HepG2 (cell line): ENCODE measurements at regions not wholly inside any gene's neighbourhood (a gene's known extent, or its start where the extent isn't known, plus 50 kb on each side); places are given as distances from the start of the nearest gene placed in this dataset.

Experiments
- ATAC-seq: fragments of 200-7000 bp; cut with Tn5 transposase; 3 replicates; pipeline ENCODE4 v1.9.1; 2020; ENCODE audit warnings: mild to moderate bottlenecking, moderate library complexity
- BruUV-seq: library from RNA; stranded (reverse); fragments of 400-500 nt; replicated peaks from 2 replicates; lab custom pipeline; 2021; lab: Mats Ljungman, UMichigan
- CTCF ChIA-PET: fragments of 300-600 bp; formaldehyde crosslinking; extraction: SDS; loops from one replicate; lab custom pipeline; 2021; ENCODE audit warnings: low total read pairs, inconsistent platforms, low intra/inter-chr PET ratio; lab: Yijun Ruan, JAX
- POLR2A ChIA-PET: fragments of 350-600 bp; sonication (Branson Sonifier 250); formaldehyde crosslinking; loops from one replicate; lab custom pipeline; 2020; ENCODE audit warnings: antibody characterized with exemption, inconsistent platforms; lab: Yijun Ruan, JAX
- DNase-seq: peaks from one replicate; pipeline ENCODE4 v3.0.0-alpha.2; 2015; ENCODE audit warnings: low spot score
- FAIRE-seq: peaks from 3 replicates; lab custom pipeline; 2011; peaks lifted over from hg19 to GRCh38; lab: Jason Lieb, UNC
- H2AFZ ChIP-seq: one replicate; pipeline ENCODE4 v1.6.1; 2011; ENCODE audit warnings: low read length, inconsistent platforms
- H3K27ac ChIP-seq: fragments of 300-600 bp; 3 replicates; pipeline ENCODE4 v1.8.0; 2011; ENCODE audit warnings: mixed run types, mild to moderate bottlenecking, mixed read lengths, low read length, inconsistent platforms; ENCODE audit not compliant: insufficient read depth; ENCODE audit errors: extremely low read length
- H3K27me3 ChIP-seq, 2 experiments: fragments of 200-600 bp in 1 of 2; 2 replicates in 1 of 2; 3 replicates in 1 of 2; pipeline versions ENCODE4 v1.6.0 to v1.8.0; 2011; ENCODE audit warnings: low read length in 2 of 2, mild to moderate bottlenecking in 2 of 2, moderate library complexity in 2 of 2, inconsistent platforms in 1 of 2; ENCODE audit not compliant: insufficient read depth in 2 of 2, control insufficient read depth in 1 of 2
- H3K36me3 ChIP-seq, 2 experiments: fragments of 200-600 bp in 1 of 2; replicated peaks in 1 of 2; 2 replicates in 1 of 2; 3 replicates in 1 of 2; pipeline versions ENCODE4 v1.5.1 to v1.8.0; 2011; ENCODE audit warnings: low read length in 2 of 2, inconsistent platforms in 1 of 2; ENCODE audit not compliant: insufficient read depth in 2 of 2, control insufficient read depth in 1 of 2
- H3K4me1 ChIP-seq: 2 replicates; pipeline ENCODE4 v1.5.1; 2012; ENCODE audit warnings: low read length, inconsistent platforms; ENCODE audit not compliant: insufficient read depth
- H3K4me2 ChIP-seq: 2 replicates; pipeline ENCODE4 v1.6.0; 2011; ENCODE audit warnings: low read depth, low read length, inconsistent platforms
- H3K4me3 ChIP-seq, 3 experiments: fragments of 200-600 bp in 1 of 3; sonication (generic), shearing (Covaris generic) in 1 of 3; replicated peaks in 1 of 3; 2 replicates each; pipeline ENCODE4 v1.5.1; 2011 to 2016; ENCODE audit warnings: low read length in 3 of 3, inconsistent platforms in 2 of 3, low read depth in 2 of 3, mild to moderate bottlenecking in 2 of 3, control low read depth in 1 of 3, mixed read lengths in 1 of 3; ENCODE audit not compliant: insufficient read depth in 1 of 3
- H3K79me2 ChIP-seq: one replicate; pipeline ENCODE4 v1.6.1; 2011; ENCODE audit warnings: low read length, inconsistent platforms; ENCODE audit not compliant: insufficient read depth
- H3K9ac ChIP-seq: 2 replicates; pipeline ENCODE4 v1.6.0; 2011; ENCODE audit warnings: mild to moderate bottlenecking, low read depth, low read length, inconsistent platforms; ENCODE audit not compliant: insufficient read depth
- H3K9me3 ChIP-seq: 2 replicates; pipeline ENCODE4 v1.5.1; 2012; ENCODE audit warnings: mild to moderate bottlenecking, low read length
- H4K20me1 ChIP-seq: 2 replicates; pipeline ENCODE4 v1.6.0; 2011; ENCODE audit warnings: inconsistent platforms, mild to moderate bottlenecking, low read length, moderate library complexity; ENCODE audit not compliant: insufficient read depth
- MTF2 ChIP-seq: sonication (generic); formaldehyde crosslinking; IDR thresholded peaks from 2 replicates; pipeline ENCODE4 v1.5.0; 2020; ENCODE audit warnings: missing genetic modification reagents, borderline replicate concordance
- ZBTB21 ChIP-seq: sonication (generic); formaldehyde crosslinking; IDR thresholded peaks from 2 replicates; pipeline ENCODE4 v1.4.0; 2020; ENCODE audit warnings: missing genetic modification reagents
- ZNF33A ChIP-seq: sonication (generic); formaldehyde crosslinking; IDR thresholded peaks from 2 replicates; pipeline ENCODE4 v1.5.1; 2020; ENCODE audit warnings: missing genetic modification reagents, mild to moderate bottlenecking, moderate library complexity, borderline replicate concordance
- ZNF598 ChIP-seq: sonication (generic); formaldehyde crosslinking; IDR thresholded peaks from 2 replicates; pipeline ENCODE4 v1.5.1; 2020; ENCODE audit warnings: mild to moderate bottlenecking, missing genetic modification reagents, borderline replicate concordance
- ZNF709 ChIP-seq: sonication (generic); formaldehyde crosslinking; IDR thresholded peaks from 2 replicates; pipeline ENCODE4 v1.5.0; 2020; ENCODE audit warnings: mild to moderate bottlenecking, missing genetic modification reagents
- WGBS: methylation state at CpG from one replicate; pipeline ENCODE4 v1.1.6; 2017; ENCODE audit warnings: low lambda C conversion rate; 5-methylcytosine and 5-hydroxymethylcytosine counted together
- in situ Hi-C: cut with HindIII; loops from 2 replicates; pipeline ENCODE4 v1.10.0; 2017; ENCODE audit warnings: low pct_unique_long_range_greater_than_20kb; ENCODE audit not compliant: extremely low pct_ligation_motif_present
- intact Hi-C: fragments of 100-400 bp; cut with micrococcal nuclease; formaldehyde crosslinking; loops from one replicate; pipeline ENCODE4 v1.10.0; 2022; ENCODE audit not compliant: unreplicated experiment
- TF ChIP-seq, protein P1 (sequence below): sonication (generic); formaldehyde crosslinking; conservative IDR thresholded peaks from 2 replicates; pipeline ENCODE4 v1.4.0; 2020; ENCODE audit warnings: missing genetic modification reagents
- TF ChIP-seq, protein P2 (sequence below): sonication (generic); formaldehyde crosslinking; IDR thresholded peaks from 2 replicates; pipeline ENCODE4 v1.4.0; 2020; ENCODE audit warnings: missing genetic modification reagents

DNA sequence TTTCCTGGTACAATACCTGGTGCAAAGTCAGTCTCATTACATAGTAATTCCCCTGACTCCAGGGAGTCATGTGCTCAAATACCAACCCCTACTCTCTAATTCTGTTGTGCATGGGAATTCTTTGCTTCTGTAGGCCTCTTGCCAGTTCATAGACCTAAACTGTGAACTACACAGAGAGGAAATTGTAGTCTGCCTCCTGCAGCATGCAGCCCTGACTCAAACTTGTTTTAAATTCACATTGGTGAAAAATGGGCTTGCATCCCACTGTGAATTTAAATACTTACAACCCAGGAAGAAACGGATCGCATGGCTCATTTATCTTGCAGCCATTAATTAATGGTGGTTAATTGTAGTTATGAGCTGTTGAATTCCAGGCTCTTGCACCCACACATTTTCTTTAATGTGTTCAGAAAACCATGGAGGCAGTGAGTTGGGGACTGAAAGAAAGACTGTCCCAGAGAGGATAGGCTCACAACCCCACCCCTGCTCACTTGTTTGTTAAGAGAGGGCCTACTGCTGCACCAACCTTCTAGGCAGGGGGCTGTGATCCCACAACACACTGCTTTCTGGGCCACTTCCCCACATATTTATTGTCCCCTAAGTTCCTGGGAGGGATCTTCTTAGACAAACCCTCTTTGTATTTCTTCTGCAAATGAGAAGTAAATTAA, 579.1 kb downstream of the DHX35 start:
- ChIA-PET CTCF (no interaction called here), POLR2A (no interaction called here)
- FAIRE-seq = no peak
- BruUV-seq = no TSS peak
- H4K20me1 ChIP-seq = no peaks in the 10 kb centered on the region
- no peaks in the 10 kb centered on the region for H3K79me2 ChIP-seq
- 29% methylated on average over 2 of the region's 2 CpGs for WGBS
- intact Hi-C loops = no loop called here
- no peak overlapping the region for H2AFZ ChIP-seq
- peaks cover 62% of the 10 kb centered on the region for H3K9me3 ChIP-seq
- H3K4me1 ChIP-seq = no peaks in the 10 kb centered on the region
- H3K27me3 ChIP-seq = no peaks in the 10 kb centered on the region
- H3K9ac ChIP-seq = no peak overlapping the region
- no peak overlapping the region for H3K4me3 ChIP-seq
- no peaks in the 10 kb centered on the region for H3K36me3 ChIP-seq
- in situ Hi-C loops = no loop called here
- TF ChIP-seq MTF2 (no peak), ZNF709 (CRISPR knock-in tag) (no peak), ZBTB21 (CRISPR knock-in tag) (no peak), ZNF33A (no peak), ZNF598 (CRISPR knock-in tag) (no peak)
- TF ChIP-seq, protein P1, sequence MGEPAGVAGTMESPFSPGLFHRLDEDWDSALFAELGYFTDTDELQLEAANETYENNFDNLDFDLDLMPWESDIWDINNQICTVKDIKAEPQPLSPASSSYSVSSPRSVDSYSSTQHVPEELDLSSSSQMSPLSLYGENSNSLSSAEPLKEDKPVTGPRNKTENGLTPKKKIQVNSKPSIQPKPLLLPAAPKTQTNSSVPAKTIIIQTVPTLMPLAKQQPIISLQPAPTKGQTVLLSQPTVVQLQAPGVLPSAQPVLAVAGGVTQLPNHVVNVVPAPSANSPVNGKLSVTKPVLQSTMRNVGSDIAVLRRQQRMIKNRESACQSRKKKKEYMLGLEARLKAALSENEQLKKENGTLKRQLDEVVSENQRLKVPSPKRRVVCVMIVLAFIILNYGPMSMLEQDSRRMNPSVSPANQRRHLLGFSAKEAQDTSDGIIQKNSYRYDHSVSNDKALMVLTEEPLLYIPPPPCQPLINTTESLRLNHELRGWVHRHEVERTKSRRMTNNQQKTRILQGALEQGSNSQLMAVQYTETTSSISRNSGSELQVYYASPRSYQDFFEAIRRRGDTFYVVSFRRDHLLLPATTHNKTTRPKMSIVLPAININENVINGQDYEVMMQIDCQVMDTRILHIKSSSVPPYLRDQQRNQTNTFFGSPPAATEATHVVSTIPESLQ (CRISPR knock-in tag) = no peak
- TF ChIP-seq, protein P2, sequence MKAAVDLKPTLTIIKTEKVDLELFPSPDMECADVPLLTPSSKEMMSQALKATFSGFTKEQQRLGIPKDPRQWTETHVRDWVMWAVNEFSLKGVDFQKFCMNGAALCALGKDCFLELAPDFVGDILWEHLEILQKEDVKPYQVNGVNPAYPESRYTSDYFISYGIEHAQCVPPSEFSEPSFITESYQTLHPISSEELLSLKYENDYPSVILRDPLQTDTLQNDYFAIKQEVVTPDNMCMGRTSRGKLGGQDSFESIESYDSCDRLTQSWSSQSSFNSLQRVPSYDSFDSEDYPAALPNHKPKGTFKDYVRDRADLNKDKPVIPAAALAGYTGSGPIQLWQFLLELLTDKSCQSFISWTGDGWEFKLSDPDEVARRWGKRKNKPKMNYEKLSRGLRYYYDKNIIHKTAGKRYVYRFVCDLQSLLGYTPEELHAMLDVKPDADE (CRISPR knock-in tag) = no peak
- no peak overlapping the region for H3K27ac ChIP-seq
- ATAC-seq = no peak
- no peak for DNase-seq
- no peak overlapping the region for H3K4me2 ChIP-seq
